ENCODE measurements at regions not wholly inside any gene's neighbourhood (a gene's known extent, or its start where the extent isn't known, plus 50 kb on each side); places are given as distances from the start of the nearest gene placed in this dataset.
"Not testable (repeated sequence)": the region's sequence is repeated elsewhere in the genome, so short reads cannot be mapped to it uniquely, and the experiment has no call there.

- ATAC-seq, result no peak
- intact Hi-C loops (cut with DNase I, micrococcal nuclease), result no loop called here
These were observed 73.0 kb upstream of the ARL4C start for GRCh38 chr2:234569776-234570430.

DNA sequence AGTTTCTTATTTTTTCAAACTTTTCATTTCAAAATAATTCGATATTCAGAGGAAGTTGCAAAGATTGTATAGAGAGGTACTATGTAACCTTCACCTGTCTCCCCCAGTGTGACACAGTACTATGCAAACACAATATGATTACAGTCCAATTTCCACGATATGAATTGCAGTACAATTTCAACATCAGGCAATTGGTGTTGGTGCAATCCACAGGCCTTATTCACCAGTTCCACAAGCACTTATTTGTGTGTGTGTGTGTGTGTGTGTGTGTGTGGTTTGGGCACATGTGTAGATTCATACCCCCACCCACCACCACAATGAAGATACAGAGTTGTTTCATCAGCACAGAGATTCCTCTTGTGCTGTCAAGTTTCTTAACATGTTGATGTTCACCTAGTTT is 69.7 kb upstream of the ARL4C start:
- intact Hi-C loops (cut with DNase I, micrococcal nuclease), result no loop called here
- DNase-seq (no peak), ATAC-seq (no peak)

More at GRCh38 chr2:234569776-234570430, 73.0 kb upstream of the ARL4C start:
- no peak for DNase-seq

GRCh38 chr2:234565842-234566619 is 69.2 kb upstream of the ARL4C start:
- DNase-seq (no peak), ATAC-seq (no peak)
- intact Hi-C loops (cut with DNase I, micrococcal nuclease), result no loop called here

GRCh38 chr2:234565201-234565600 is 68.3 kb upstream of the ARL4C start:
- DNase-seq (no peak), ATAC-seq (no peak)
- intact Hi-C loops (cut with DNase I, micrococcal nuclease), result no loop called here

GRCh38 chr2:234564699-234565098 is 67.8 kb upstream of the ARL4C start:
- ATAC-seq (no peak), DNase-seq (no peak)
- intact Hi-C loops (cut with DNase I, micrococcal nuclease), result no loop called here

GRCh38 chr2:234559609-234560008 is 62.7 kb upstream of the ARL4C start:
- intact Hi-C loops (cut with DNase I, micrococcal nuclease), result no loop called here
- no peak for ATAC-seq

DNA sequence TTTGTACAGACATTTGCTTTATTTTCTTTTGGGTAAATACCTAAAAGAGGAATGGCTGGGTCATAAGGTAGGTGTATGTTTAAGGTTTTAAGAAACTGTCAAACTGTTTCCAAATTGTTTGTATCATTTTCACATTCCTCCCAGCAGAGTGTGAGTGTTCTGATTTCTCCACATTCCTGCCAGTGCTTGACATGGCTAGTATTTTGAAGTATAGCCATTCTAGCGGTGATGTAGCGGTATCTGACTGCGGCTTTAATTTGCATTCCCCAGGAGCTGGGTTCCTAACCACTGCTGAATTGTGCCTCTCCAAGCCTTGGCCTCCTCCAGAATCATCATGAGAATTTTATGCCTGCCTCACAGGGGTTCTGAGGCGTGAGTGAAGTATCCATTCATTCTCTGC is 61.8 kb upstream of the ARL4C start:
- DNase-seq (no peak), ATAC-seq (no peak)
- intact Hi-C loops (cut with DNase I, micrococcal nuclease), result no loop called here

More at GRCh38 chr2:234559609-234560008, 62.7 kb upstream of the ARL4C start:
- no peak for DNase-seq

GRCh38 chr2:234556848-234557573 is 60.1 kb upstream of the ARL4C start:
- DNase-seq, result no peak
- intact Hi-C loops (cut with DNase I, micrococcal nuclease), result no loop called here
- ATAC-seq, result no peak

DNA sequence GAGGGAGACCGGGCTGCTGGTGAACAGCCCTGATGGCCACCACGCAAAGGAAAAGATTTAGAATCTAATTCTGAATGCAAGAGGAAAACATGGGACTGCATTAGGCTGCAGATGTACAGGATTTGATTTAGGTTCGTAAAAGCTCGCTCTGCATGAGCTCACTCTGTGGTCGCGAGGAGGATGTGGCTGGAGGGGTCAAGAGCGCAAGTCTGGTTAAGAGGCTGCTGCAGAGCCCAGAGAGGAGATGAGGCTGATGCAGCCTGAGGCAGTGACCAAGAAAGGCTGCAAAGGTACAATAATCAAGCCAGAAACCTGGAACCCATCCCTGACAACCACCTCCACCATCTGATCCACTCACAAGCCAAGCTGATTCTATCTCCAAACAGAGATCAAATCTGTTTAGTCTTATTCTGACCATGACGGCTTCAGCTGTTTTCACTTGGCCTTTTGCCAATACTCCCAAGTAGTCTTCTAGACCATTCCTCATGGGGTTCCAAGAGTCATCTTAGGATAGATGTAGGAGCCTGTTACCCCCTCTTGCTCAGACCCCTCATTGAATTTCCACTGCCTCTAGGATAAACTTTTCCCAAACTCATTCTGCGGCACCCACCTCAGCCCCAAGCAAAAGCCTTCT is 58.9 kb upstream of the ARL4C start:
- ATAC-seq (no peak), DNase-seq (no peak)
- intact Hi-C loops (cut with DNase I, micrococcal nuclease), result no loop called here

DNA sequence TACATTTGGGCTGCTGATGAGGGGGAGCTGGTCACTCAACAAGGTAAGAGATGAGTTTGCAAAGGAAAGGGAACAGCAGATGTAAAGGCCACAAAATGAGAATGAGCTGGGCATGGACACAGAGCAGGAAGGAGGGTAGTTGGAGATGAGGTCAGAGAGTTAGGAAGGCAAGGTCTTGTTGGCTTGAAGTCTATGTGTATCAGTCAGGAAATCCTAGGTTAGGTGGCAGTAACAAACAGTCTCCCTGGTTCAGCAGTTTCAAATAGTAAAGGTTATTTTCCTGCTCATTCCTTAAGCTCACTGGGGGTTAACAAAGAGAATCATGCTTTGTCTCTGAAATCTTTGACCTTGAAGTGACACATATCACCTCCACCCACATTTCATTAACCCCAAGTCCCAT is 58.3 kb upstream of the ARL4C start:
- ATAC-seq (no peak), DNase-seq (no peak)
- intact Hi-C loops (cut with DNase I, micrococcal nuclease), result no loop called here

- DNase-seq, ATAC-seq: not testable (repeated sequence)
- intact Hi-C loops (cut with DNase I, micrococcal nuclease), result loop anchor here in 1 of 2 donors (5.0 kb wide), 1 partner anchor 564 kb away; no protein-coding TSS in a partner anchor
These were observed 56.3 kb upstream of the ARL4C start for GRCh38 chr2:234553223-234553622.

GRCh38 chr2:234550511-234551107 is 53.7 kb upstream of the ARL4C start:
- ATAC-seq, result peak; percentile 87
- peak; percentile 32 to 55 for DNase-seq
- intact Hi-C loops (cut with DNase I, micrococcal nuclease), result loop anchor here in 1 of 2 donors (5.0 kb wide), 1 partner anchor 567 kb away; no protein-coding TSS in a partner anchor

GRCh38 chr2:234550056-234550455 is 53.2 kb upstream of the ARL4C start:
- intact Hi-C loops (cut with DNase I, micrococcal nuclease), result loop anchor here in 1 of 2 donors (5.0 kb wide), 1 partner anchor 567 kb away; no protein-coding TSS in a partner anchor
- DNase-seq (no peak), ATAC-seq (no peak)

- ATAC-seq, result no peak
- intact Hi-C loops (cut with DNase I, micrococcal nuclease), result loop anchor here in 1 of 2 donors (10.0 kb wide), 1 partner anchor 556 kb away; no protein-coding TSS in a partner anchor
- no peak for DNase-seq
These were observed 52.0 kb upstream of the ARL4C start for GRCh38 chr2:234548695-234549420.

- no peak for ATAC-seq
- intact Hi-C loops (cut with DNase I, micrococcal nuclease), result loop anchor here in 1 of 2 donors (10.0 kb wide), 1 partner anchor 558 kb away; no protein-coding TSS in a partner anchor
- no peak for DNase-seq
These were observed 49.9 kb upstream of the ARL4C start for GRCh38 chr2:234546770-234547169.
